Body of pancreas (tissue), 4 donors: ENCODE measurements at regions not wholly inside any gene's neighbourhood (a gene's known extent, or its start where the extent isn't known, plus 50 kb on each side); places are given as distances from the start of the nearest gene placed in this dataset.

Experiments
- POLR2A ChIP-seq, 3 donors: fragments of 450-650 bp; IDR thresholded peaks; one replicate each; pipeline ENCODE4 v1.6.1; 2016; ENCODE audit warnings: antibody characterized with exemption in 3 of 3, mild to moderate bottlenecking in 2 of 3
- TF ChIP-seq, protein P1 (sequence below), 7 experiments: fragments of 450-650 bp in 4 of 7; fragments of 200-600 bp in 3 of 7; sonication (generic) in 3 of 7; IDR thresholded peaks; one replicate each; pipeline ENCODE4 v1.5.1; 2016 to 2019; ENCODE audit warnings: antibody characterized with exemption in 7 of 7

- TF ChIP-seq POLR2A (IDR thresholded peaks at IDR 0.05): no peak
- TF ChIP-seq, protein P1, sequence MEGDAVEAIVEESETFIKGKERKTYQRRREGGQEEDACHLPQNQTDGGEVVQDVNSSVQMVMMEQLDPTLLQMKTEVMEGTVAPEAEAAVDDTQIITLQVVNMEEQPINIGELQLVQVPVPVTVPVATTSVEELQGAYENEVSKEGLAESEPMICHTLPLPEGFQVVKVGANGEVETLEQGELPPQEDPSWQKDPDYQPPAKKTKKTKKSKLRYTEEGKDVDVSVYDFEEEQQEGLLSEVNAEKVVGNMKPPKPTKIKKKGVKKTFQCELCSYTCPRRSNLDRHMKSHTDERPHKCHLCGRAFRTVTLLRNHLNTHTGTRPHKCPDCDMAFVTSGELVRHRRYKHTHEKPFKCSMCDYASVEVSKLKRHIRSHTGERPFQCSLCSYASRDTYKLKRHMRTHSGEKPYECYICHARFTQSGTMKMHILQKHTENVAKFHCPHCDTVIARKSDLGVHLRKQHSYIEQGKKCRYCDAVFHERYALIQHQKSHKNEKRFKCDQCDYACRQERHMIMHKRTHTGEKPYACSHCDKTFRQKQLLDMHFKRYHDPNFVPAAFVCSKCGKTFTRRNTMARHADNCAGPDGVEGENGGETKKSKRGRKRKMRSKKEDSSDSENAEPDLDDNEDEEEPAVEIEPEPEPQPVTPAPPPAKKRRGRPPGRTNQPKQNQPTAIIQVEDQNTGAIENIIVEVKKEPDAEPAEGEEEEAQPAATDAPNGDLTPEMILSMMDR (IDR thresholded peaks at IDR 0.05): no peak
These were observed 87.4 kb upstream of the AGBL1 start for GRCh38 chr15:85992224-85992623.
